Parathyroid adenoma (tissue), 2 donors: ENCODE measurements at regions not wholly inside any gene's neighbourhood (a gene's known extent, or its start where the extent isn't known, plus 50 kb on each side); places are given as distances from the start of the nearest gene placed in this dataset.
"Not testable (repeated sequence)": the region's sequence is repeated elsewhere in the genome, so short reads cannot be mapped to it uniquely, and the experiment has no call there.

ENCODE experiments used
- H2AFZ ChIP-seq: fragments of 300-600 bp; sonication (generic); one replicate; pipeline ENCODE4 v1.7.0; 2017; ENCODE audit warnings: antibody characterized with exemption, mild to moderate bottlenecking
- H3K27ac ChIP-seq: fragments of 300-600 bp; sonication (generic); one replicate; pipeline ENCODE4 v1.7.0; 2017
- H3K27me3 ChIP-seq: fragments of 300-600 bp; sonication (generic); one replicate; pipeline ENCODE4 v1.7.0; 2017; ENCODE audit warnings: low read length; ENCODE audit not compliant: control insufficient read depth, insufficient read depth
- H3K36me3 ChIP-seq: fragments of 300-600 bp; sonication (generic); one replicate; pipeline ENCODE4 v1.7.0; 2017; ENCODE audit warnings: low read length; ENCODE audit not compliant: control insufficient read depth, insufficient read depth
- H3K4me1 ChIP-seq: fragments of 300-600 bp; sonication (generic); one replicate; pipeline ENCODE4 v1.7.0; 2017; ENCODE audit warnings: control low read depth
- H3K4me2 ChIP-seq: fragments of 300-600 bp; sonication (generic); one replicate; pipeline ENCODE4 v1.7.0; 2017; ENCODE audit warnings: low read length
- H3K4me3 ChIP-seq: fragments of 300-600 bp; sonication (generic); one replicate; pipeline ENCODE4 v1.7.0; 2017; ENCODE audit warnings: low read depth, low read length
- H3K79me2 ChIP-seq: fragments of 300-600 bp; sonication (generic); one replicate; pipeline ENCODE4 v1.7.0; 2017; ENCODE audit warnings: control low read depth
- H3K9ac ChIP-seq: fragments of 300-600 bp; sonication (generic); one replicate; pipeline ENCODE4 v1.7.0; 2017; ENCODE audit warnings: mild to moderate bottlenecking
- H3K9me3 ChIP-seq: fragments of 300-600 bp; sonication (generic); one replicate; pipeline ENCODE4 v1.7.0; 2017; ENCODE audit warnings: low read length; ENCODE audit not compliant: control insufficient read depth
- CTCF ChIP-seq: fragments of 300-600 bp; sonication (generic); IDR thresholded peaks from one replicate; pipeline ENCODE4 v1.7.0; 2017; ENCODE audit warnings: antibody characterized with exemption, mild to moderate bottlenecking
- donor health status: primary hyperparathyroidism.

DNA sequence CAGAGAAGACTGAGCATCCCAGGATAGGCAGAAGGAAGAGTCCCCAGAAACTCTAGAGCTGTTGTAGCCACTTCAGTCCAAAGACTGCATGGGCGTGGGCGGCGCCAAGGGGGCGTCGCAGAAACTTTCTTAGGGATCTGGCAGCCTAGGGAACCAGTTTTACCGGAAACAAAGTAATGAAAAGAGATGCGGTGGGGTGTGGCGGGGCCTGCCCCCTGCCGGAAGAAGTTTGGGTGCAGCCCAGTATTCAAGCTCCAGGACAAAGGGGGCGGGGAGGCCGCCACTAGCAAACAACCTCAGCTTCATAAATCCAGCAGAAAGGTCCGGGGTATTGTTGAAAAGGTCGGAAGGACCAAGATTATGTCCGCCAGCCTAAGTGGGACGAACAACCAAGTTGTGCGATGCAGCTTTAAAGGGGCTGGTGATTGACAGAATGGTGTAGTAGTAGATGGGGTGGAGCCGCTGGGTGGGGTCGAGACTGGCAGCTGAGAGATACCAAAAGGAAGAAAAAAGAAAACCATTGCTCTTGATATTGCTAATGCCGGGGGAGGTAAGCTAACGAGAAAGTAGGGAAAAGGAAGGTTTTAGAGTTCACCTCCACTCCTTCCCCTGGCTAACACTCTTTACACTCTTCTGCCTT, 190.5 kb downstream of the RRAGB start:
- H3K4me2 ChIP-seq, result peak overlapping the region; percentile 69
- no peaks in the 10 kb centered on the region for H3K4me1 ChIP-seq
- no peaks in the 10 kb centered on the region for H3K79me2 ChIP-seq
- no peaks in the 10 kb centered on the region for H3K27me3 ChIP-seq
- no peak overlapping the region for H3K9ac ChIP-seq
- H3K9me3 ChIP-seq, result no peaks in the 10 kb centered on the region
- H3K4me3 ChIP-seq, result peak overlapping the region; percentile 70
- H3K36me3 ChIP-seq, result no peaks in the 10 kb centered on the region
- peak overlapping the region; percentile 78 for H3K27ac ChIP-seq
- peak overlapping the region; percentile 93 for H2AFZ ChIP-seq
- TF ChIP-seq CTCF, result peak; percentile 56

DNA sequence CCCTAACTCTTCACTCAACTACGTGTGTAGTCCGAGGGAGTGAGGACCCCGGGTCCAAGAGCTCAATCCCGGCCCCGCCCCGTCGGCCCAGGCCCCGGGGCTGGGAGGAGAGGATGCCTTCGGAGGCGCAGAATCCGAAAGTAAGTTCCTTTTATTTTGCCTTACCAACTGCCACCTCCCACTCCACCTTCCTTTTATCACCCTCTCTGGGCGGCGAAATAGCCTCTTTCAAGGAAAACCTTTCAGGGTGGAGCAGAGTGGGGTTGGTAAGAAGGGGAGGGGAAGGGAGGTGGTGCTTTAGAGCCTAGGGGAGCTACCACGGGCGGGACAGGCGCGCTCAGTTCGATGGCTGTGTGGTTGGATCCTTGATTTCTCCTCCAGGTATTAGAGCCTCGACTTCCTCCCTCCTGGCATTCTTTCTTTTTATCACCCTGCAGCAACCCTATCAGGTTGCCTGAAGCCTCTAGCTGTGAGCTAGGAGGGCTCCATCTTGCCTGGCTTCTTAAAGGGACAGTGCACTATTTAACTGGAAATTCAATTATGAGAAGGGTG, 191.2 kb downstream of the RRAGB start:
- peak overlapping the region; percentile 78 for H3K27ac ChIP-seq
- no peak overlapping the region for H3K9ac ChIP-seq
- no peaks in the 10 kb centered on the region for H3K36me3 ChIP-seq
- H3K4me1 ChIP-seq, result no peaks in the 10 kb centered on the region
- no peaks in the 10 kb centered on the region for H3K27me3 ChIP-seq
- H2AFZ ChIP-seq, result peak overlapping the region; percentile 93
- no peak for TF ChIP-seq CTCF
- H3K79me2 ChIP-seq, result no peaks in the 10 kb centered on the region
- H3K4me2 ChIP-seq, result peak overlapping the region; percentile 69
- no peaks in the 10 kb centered on the region for H3K9me3 ChIP-seq
- H3K4me3 ChIP-seq, result peak overlapping the region; percentile 70

GRCh38 chrX:55919367-55920221, 202.0 kb downstream of the RRAGB start:
- no peak overlapping the region for H3K27ac ChIP-seq
- H3K4me1 ChIP-seq, result no peaks in the 10 kb centered on the region
- no peak overlapping the region for H3K4me2 ChIP-seq
- no peaks in the 10 kb centered on the region for H3K9me3 ChIP-seq
- no peak for TF ChIP-seq CTCF
- no peaks in the 10 kb centered on the region for H3K27me3 ChIP-seq
- H3K79me2 ChIP-seq, result no peaks in the 10 kb centered on the region
- no peak overlapping the region for H3K9ac ChIP-seq
- no peaks in the 10 kb centered on the region for H3K36me3 ChIP-seq
- no peak overlapping the region for H3K4me3 ChIP-seq
- H2AFZ ChIP-seq, result no peak overlapping the region

DNA sequence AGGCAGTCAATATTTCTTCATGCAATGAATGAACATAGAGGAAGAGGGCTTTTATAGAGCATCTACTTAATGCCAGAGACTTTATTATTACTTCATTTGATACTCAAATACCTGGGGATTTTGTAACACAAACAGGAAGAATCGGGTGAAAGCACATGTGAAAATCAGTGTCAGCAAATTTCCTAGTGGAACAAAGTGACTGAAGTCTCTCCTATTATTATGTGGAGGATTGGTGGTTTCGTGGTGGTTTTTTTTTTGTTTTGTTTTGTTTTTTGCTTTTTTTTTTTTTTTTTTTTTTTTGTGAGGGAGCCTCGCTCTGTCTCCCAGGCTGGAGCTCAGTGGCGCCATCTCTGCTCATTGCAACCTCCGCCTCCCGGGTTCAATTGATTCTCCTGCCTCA, 207.0 kb downstream of the RRAGB start:
- Histone ChIP-seq H3K4me2 (no peak overlapping the region), H3K27me3 (no peaks in the 10 kb centered on the region), H3K4me1 (no peaks in the 10 kb centered on the region), H2AFZ (no peak overlapping the region), H3K4me3 (no peak overlapping the region), H3K27ac (no peak overlapping the region), H3K9ac (no peak overlapping the region), H3K36me3 (no peaks in the 10 kb centered on the region), H3K9me3 (no peaks in the 10 kb centered on the region), H3K79me2 (no peaks in the 10 kb centered on the region)
- no peak for TF ChIP-seq CTCF

DNA sequence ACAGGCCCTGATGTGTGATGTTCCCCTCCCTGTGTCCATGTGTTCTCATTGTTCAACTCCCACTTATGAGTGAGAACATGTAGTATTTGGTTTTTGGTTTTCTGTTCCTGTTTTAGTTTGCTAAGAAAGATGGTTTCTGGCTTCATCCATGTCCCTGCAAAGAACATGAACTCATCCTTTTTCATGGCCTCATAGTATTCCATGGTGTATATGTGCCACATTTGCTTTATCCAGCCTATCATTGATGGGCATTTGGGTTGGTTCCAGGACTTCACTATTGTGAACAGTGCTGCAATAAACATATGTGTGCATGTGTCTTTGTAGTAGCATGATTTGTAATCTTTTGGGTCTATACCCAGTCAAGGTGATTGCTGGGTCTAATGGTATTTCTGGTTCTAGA, 211.0 kb downstream of the RRAGB start:
- not testable (repeated sequence) for H3K79me2 ChIP-seq, H3K9ac ChIP-seq, H2AFZ ChIP-seq, H3K27ac ChIP-seq, H3K27me3 ChIP-seq, H3K4me3 ChIP-seq, H3K4me2 ChIP-seq, H3K36me3 ChIP-seq, H3K9me3 ChIP-seq, H3K4me1 ChIP-seq
